Vagina (tissue), 2 donors: ENCODE measurements at regions not wholly inside any gene's neighbourhood (a gene's known extent, or its start where the extent isn't known, plus 50 kb on each side); places are given as distances from the start of the nearest gene placed in this dataset.

Source experiments
- DNase-seq, 2 donors: peaks; one replicate each; pipeline ENCODE4 v3.0.0-alpha.2; 2017; ENCODE audit errors: extremely low spot score in 2 of 2
- H3K27ac ChIP-seq: fragments of 200-600 bp; sonication (generic); one replicate; pipeline ENCODE4 v1.5.1; 2019
- H3K27me3 ChIP-seq: fragments of 200-600 bp; sonication (generic); one replicate; pipeline ENCODE4 v1.5.1; 2019
- H3K36me3 ChIP-seq, 2 donors: fragments of 200-600 bp; sonication (generic); one replicate each; pipeline ENCODE4 v1.5.1; 2017 to 2019
- H3K4me1 ChIP-seq: fragments of 200-600 bp; sonication (generic); one replicate; pipeline ENCODE4 v1.5.1; 2019
- H3K4me3 ChIP-seq, 2 donors: fragments of 200-600 bp; sonication (generic); 1 replicate in 1 of 2; 2 replicates in 1 of 2; pipeline ENCODE4 v1.5.1; 2016 to 2019
- H3K9me3 ChIP-seq: fragments of 200-600 bp; sonication (generic); one replicate; pipeline ENCODE4 v1.5.1; 2019
- CTCF ChIP-seq, 3 experiments: fragments of 450-650 bp in 2 of 3; fragments of 200-600 bp in 1 of 3; sonication (generic) in 1 of 3; IDR thresholded peaks; one replicate each; pipeline ENCODE4 v1.5.1; 2017 to 2019; ENCODE audit warnings: antibody characterized with exemption in 3 of 3, mild to moderate bottlenecking in 2 of 3, moderate library complexity in 2 of 3
- POLR2A ChIP-seq, 2 donors: fragments of 450-650 bp; IDR thresholded peaks; one replicate each; pipeline ENCODE4 v1.6.1; 2017; ENCODE audit warnings: antibody characterized with exemption in 2 of 2, mild to moderate bottlenecking in 2 of 2, moderate library complexity in 2 of 2
- POLR2AphosphoS5 ChIP-seq, 2 donors: sonication (generic); formaldehyde crosslinking; IDR thresholded peaks; one replicate each; pipeline ENCODE4 v1.9.0; 2017; ENCODE audit warnings: antibody characterized with exemption in 2 of 2, mild to moderate bottlenecking in 2 of 2, low read depth in 1 of 2; ENCODE audit not compliant: insufficient read depth in 1 of 2
- intact Hi-C: fragments of 100-400 bp; cut with DNase I; formaldehyde crosslinking; loops from one replicate; pipeline ENCODE4 v1.15.1; 2023

DNA sequence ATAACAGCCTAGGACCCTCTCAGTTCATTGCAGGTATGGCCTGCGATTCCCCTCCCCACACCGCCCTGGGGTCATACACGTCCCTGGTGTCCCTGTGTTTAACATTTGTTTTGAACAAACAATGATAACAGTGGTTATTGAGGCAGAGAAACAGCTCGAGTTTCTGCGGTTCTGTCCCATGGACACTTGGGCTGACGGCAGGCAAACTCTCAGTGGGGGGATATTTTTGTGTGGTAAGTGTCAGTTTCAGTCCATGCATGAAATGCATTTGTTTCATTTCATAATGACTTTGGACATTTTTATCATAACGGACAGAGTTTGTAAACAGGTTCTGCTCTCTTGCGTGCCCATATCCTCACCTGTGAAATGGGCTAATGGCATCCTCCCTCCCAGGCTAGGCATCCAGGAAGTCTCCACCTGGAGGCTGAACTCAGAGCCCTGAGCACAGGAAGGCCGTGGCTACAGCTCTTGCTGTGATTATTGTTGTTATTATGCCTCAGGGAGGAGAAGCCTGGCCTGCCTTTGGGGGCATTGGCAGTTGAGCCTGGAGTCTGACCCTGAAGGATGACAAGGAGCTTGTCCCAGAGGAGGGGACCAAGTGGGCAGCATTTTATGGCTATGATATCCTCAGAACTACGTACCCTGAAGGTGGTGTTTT is 190.9 kb downstream of the GADD45G start:
- H3K4me1 ChIP-seq = peaks cover 9% of the 10 kb centered on the region
- DNase-seq = no peak
- intact Hi-C loops = no loop called here
- H3K4me3 ChIP-seq = no peak overlapping the region
- TF ChIP-seq POLR2AphosphoS5 (IDR thresholded peaks at IDR 0.05; ENCODE audit: insufficient read depth in 1 of 2, low read depth in 1 of 2) (no peak), CTCF (IDR thresholded peaks at IDR 0.05) (no peak), POLR2A (IDR thresholded peaks at IDR 0.05) (no peak)
- H3K9me3 ChIP-seq = no peaks in the 10 kb centered on the region
- no peaks in the 10 kb centered on the region for H3K27me3 ChIP-seq
- H3K36me3 ChIP-seq = no peaks in the 10 kb centered on the region
- H3K27ac ChIP-seq = no peak overlapping the region

DNA sequence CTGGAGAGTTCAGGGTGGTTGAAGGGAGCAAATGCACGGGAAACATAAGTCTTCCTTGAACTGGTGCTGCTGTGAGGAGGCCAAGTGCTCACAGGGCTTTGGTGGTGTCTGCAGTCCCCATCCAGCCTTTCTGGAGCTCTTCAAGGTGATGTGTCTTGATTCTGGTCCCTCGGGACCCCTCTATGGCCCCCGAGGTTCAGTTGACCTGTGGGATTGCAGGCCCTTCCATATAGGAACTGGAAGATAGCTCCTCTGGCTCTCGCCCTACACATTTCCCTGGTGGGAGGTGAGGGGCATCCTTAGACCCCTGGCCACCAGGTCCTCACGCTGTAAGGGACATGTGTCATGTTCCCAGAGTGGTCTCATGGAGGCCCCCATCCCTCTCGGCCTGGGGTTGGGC is 191.8 kb downstream of the GADD45G start:
- H3K4me3 ChIP-seq = no peak overlapping the region
- H3K9me3 ChIP-seq = no peaks in the 10 kb centered on the region
- no peaks in the 10 kb centered on the region for H3K36me3 ChIP-seq
- DNase-seq = no peak
- no peak overlapping the region for H3K27ac ChIP-seq
- TF ChIP-seq CTCF (IDR thresholded peaks at IDR 0.05) (no peak), POLR2AphosphoS5 (IDR thresholded peaks at IDR 0.05; ENCODE audit: insufficient read depth in 1 of 2, low read depth in 1 of 2) (no peak), POLR2A (IDR thresholded peaks at IDR 0.05) (no peak)
- no peaks in the 10 kb centered on the region for H3K27me3 ChIP-seq
- H3K4me1 ChIP-seq = peaks cover 11% of the 10 kb centered on the region
- intact Hi-C loops = no loop called here

DNA sequence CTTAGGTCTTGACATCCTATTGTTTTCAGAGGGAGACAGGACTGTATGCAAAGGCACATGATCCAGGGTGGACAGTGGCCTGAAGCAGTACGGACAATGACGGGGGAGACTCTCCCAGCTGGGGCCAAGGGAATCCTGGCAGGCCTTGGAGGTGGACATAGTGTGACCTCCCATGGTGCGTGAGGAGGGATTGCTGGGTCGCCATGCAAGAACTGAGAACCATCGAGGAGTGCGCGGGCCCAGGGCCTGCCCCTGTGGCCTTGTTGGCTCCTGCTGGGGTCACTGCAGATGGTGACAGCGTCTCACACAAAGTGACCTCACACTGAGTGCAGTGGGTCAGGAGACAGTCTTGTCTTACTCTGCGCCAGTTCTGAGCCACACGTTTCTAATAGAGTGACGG is 192.4 kb downstream of the GADD45G start:
- Histone ChIP-seq H3K9me3 (no peaks in the 10 kb centered on the region), H3K4me3 (no peak overlapping the region), H3K27me3 (no peaks in the 10 kb centered on the region), H3K4me1 (peaks cover 17% of the 10 kb centered on the region), H3K27ac (no peak overlapping the region), H3K36me3 (no peaks in the 10 kb centered on the region)
- intact Hi-C loops = no loop called here
- no peak for DNase-seq
- TF ChIP-seq POLR2AphosphoS5 (IDR thresholded peaks at IDR 0.05; ENCODE audit: insufficient read depth in 1 of 2, low read depth in 1 of 2) (no peak), POLR2A (IDR thresholded peaks at IDR 0.05) (no peak), CTCF (IDR thresholded peaks at IDR 0.05) (no peak)

GRCh38 chr9:89797937-89798455 is 193.2 kb downstream of the GADD45G start:
- intact Hi-C loops = no loop called here
- TF ChIP-seq POLR2A (IDR thresholded peaks at IDR 0.05) = no peak
- TF ChIP-seq CTCF (IDR thresholded peaks at IDR 0.05) = no peak
- no peak for TF ChIP-seq POLR2AphosphoS5 (IDR thresholded peaks at IDR 0.05; ENCODE audit: insufficient read depth in 1 of 2, low read depth in 1 of 2)
- H3K4me3 ChIP-seq = no peak overlapping the region
- H3K27ac ChIP-seq = no peak overlapping the region
- no peaks in the 10 kb centered on the region for H3K27me3 ChIP-seq
- no peak for DNase-seq
- peaks cover 25% of the 10 kb centered on the region for H3K4me1 ChIP-seq
- no peaks in the 10 kb centered on the region for H3K9me3 ChIP-seq
- no peaks in the 10 kb centered on the region for H3K36me3 ChIP-seq

- Histone ChIP-seq H3K36me3 (no peaks in the 10 kb centered on the region), H3K27ac (no peak overlapping the region), H3K4me1 (peaks cover 31% of the 10 kb centered on the region), H3K4me3 (no peak overlapping the region), H3K27me3 (no peaks in the 10 kb centered on the region), H3K9me3 (no peaks in the 10 kb centered on the region)
- intact Hi-C loops = no loop called here
- TF ChIP-seq POLR2A (IDR thresholded peaks at IDR 0.05) (no peak), POLR2AphosphoS5 (IDR thresholded peaks at IDR 0.05; ENCODE audit: insufficient read depth in 1 of 2, low read depth in 1 of 2) (no peak), CTCF (IDR thresholded peaks at IDR 0.05) (no peak)
- no peak for DNase-seq
Observed at GRCh38 chr9:89798547-89799120, 193.8 kb downstream of the GADD45G start.
